BE2C (cell line): ENCODE measurements at regions not wholly inside any gene's neighbourhood (a gene's known extent, or its start where the extent isn't known, plus 50 kb on each side); places are given as distances from the start of the nearest gene placed in this dataset.

ENCODE experiments used
- DNase-seq: peaks from one replicate; pipeline ENCODE4 v3.0.0-alpha.2; 2020
- H3K27me3 ChIP-seq: fragments of 250-450 bp; sonication (Bioruptor Pico); 2 replicates; pipeline ENCODE4 v1.5.1; 2020; ENCODE audit warnings: mild to moderate bottlenecking
- H3K36me3 ChIP-seq: fragments of 250-450 bp; sonication (Bioruptor Pico); 2 replicates; pipeline ENCODE4 v1.5.1; 2020; ENCODE audit warnings: mild to moderate bottlenecking
- H3K4me1 ChIP-seq: fragments of 250-450 bp; sonication (Bioruptor Pico); 2 replicates; pipeline ENCODE4 v1.5.1; 2020
- H3K4me3 ChIP-seq: 2 replicates; pipeline ENCODE4 v1.5.1; 2011; ENCODE audit warnings: low read depth, low read length
- H3K9me3 ChIP-seq: fragments of 250-450 bp; sonication (Bioruptor Pico); 2 replicates; pipeline ENCODE4 v1.5.1; 2020
- CTCF ChIP-seq: IDR thresholded peaks from 2 replicates; pipeline ENCODE4 v1.5.1; 2012; ENCODE audit warnings: mild to moderate bottlenecking, low read depth, low read length

- peaks cover 32% of the 10 kb centered on the region for H3K27me3 ChIP-seq
- TF ChIP-seq CTCF = no peak
- H3K36me3 ChIP-seq = no peaks in the 10 kb centered on the region
- no peak overlapping the region for H3K4me3 ChIP-seq
- DNase-seq = no peak
- no peaks in the 10 kb centered on the region for H3K4me1 ChIP-seq
- no peaks in the 10 kb centered on the region for H3K9me3 ChIP-seq
These were observed 84.5 kb upstream of the SIMC1 start for GRCh38 chr5:176153741-176154140.

GRCh38 chr5:176154821-176155220 lies 83.4 kb upstream of the SIMC1 start:
- no peaks in the 10 kb centered on the region for H3K36me3 ChIP-seq
- H3K4me3 ChIP-seq = no peak overlapping the region
- no peaks in the 10 kb centered on the region for H3K9me3 ChIP-seq
- peaks cover 34% of the 10 kb centered on the region for H3K27me3 ChIP-seq
- no peak for TF ChIP-seq CTCF
- no peak for DNase-seq
- H3K4me1 ChIP-seq = no peaks in the 10 kb centered on the region

- DNase-seq = no peak
- Histone ChIP-seq H3K27me3 (peaks cover 35% of the 10 kb centered on the region), H3K4me1 (no peaks in the 10 kb centered on the region), H3K4me3 (no peak overlapping the region), H3K36me3 (no peaks in the 10 kb centered on the region), H3K9me3 (no peaks in the 10 kb centered on the region)
- TF ChIP-seq CTCF = no peak
These were observed 82.3 kb upstream of the SIMC1 start for GRCh38 chr5:176155922-176156359.

- no peak for DNase-seq
- Histone ChIP-seq H3K4me3 (no peak overlapping the region), H3K36me3 (no peaks in the 10 kb centered on the region), H3K27me3 (peaks cover 35% of the 10 kb centered on the region), H3K4me1 (no peaks in the 10 kb centered on the region), H3K9me3 (no peaks in the 10 kb centered on the region)
- no peak for TF ChIP-seq CTCF
These were observed 80.6 kb upstream of the SIMC1 start for GRCh38 chr5:176157656-176158055.

- H3K9me3 ChIP-seq = no peaks in the 10 kb centered on the region
- no peak overlapping the region for H3K4me3 ChIP-seq
- no peaks in the 10 kb centered on the region for H3K4me1 ChIP-seq
- no peak for DNase-seq
- no peaks in the 10 kb centered on the region for H3K36me3 ChIP-seq
- TF ChIP-seq CTCF = no peak
- H3K27me3 ChIP-seq = peaks cover 36% of the 10 kb centered on the region
These were observed 76.8 kb upstream of the SIMC1 start for GRCh38 chr5:176161431-176161830.

- Histone ChIP-seq H3K36me3 (no peaks in the 10 kb centered on the region), H3K4me3 (no peak overlapping the region), H3K4me1 (no peaks in the 10 kb centered on the region), H3K27me3 (peaks cover 34% of the 10 kb centered on the region), H3K9me3 (no peaks in the 10 kb centered on the region)
- DNase-seq = no peak
- no peak for TF ChIP-seq CTCF
These were observed 76.0 kb upstream of the SIMC1 start for GRCh38 chr5:176162198-176162597.
